GM19328 (cell line): ENCODE measurements at regions not wholly inside any gene's neighbourhood (a gene's known extent, or its start where the extent isn't known, plus 50 kb on each side); places are given as distances from the start of the nearest gene placed in this dataset.

Experiments used
- ATAC-seq: cut with Tn5 transposase; IDR thresholded peaks from one replicate; pipeline ENCODE4 v1.9.1; 2021; ENCODE audit warnings: mild to moderate bottlenecking, moderate library complexity; ENCODE audit not compliant: unreplicated experiment

GRCh38 chr2:226066391-226066790 is 666.9 kb downstream of the NYAP2 start:
- ATAC-seq: no peak

GRCh38 chr2:226064932-226065570 is 665.5 kb downstream of the NYAP2 start:
- ATAC-seq: no peak

GRCh38 chr2:226063704-226064440 is 664.4 kb downstream of the NYAP2 start:
- ATAC-seq: no peak

GRCh38 chr2:226059961-226060627 is 660.6 kb downstream of the NYAP2 start:
- ATAC-seq: no peak

GRCh38 chr2:226057914-226058313 is 658.4 kb downstream of the NYAP2 start:
- ATAC-seq: no peak

- ATAC-seq: no peak
These were observed 657.9 kb downstream of the NYAP2 start for GRCh38 chr2:226057365-226057764.

GRCh38 chr2:226052772-226053416 is 653.4 kb downstream of the NYAP2 start:
- ATAC-seq: no peak

GRCh38 chr2:226050822-226051221 is 651.3 kb downstream of the NYAP2 start:
- no peak for ATAC-seq

- no peak for ATAC-seq
These were observed 649.1 kb downstream of the NYAP2 start for GRCh38 chr2:226048611-226049010.

- no peak for ATAC-seq
These were observed 645.6 kb downstream of the NYAP2 start for GRCh38 chr2:226045080-226045479.

GRCh38 chr2:226040344-226040900 is 640.9 kb downstream of the NYAP2 start:
- ATAC-seq: no peak

GRCh38 chr2:226037526-226037925 is 638.0 kb downstream of the NYAP2 start:
- ATAC-seq: no peak

GRCh38 chr2:226031647-226032501 is 632.4 kb downstream of the NYAP2 start:
- ATAC-seq: no peak

GRCh38 chr2:226030788-226031646 is 631.5 kb downstream of the NYAP2 start:
- ATAC-seq: no peak

- no peak for ATAC-seq
These were observed 630.9 kb downstream of the NYAP2 start for GRCh38 chr2:226030369-226030768.

GRCh38 chr2:226023946-226024345 is 624.4 kb downstream of the NYAP2 start:
- ATAC-seq: no peak

GRCh38 chr2:226023383-226023782 is 623.9 kb downstream of the NYAP2 start:
- ATAC-seq: no peak

- ATAC-seq: no peak
These were observed 621.4 kb downstream of the NYAP2 start for GRCh38 chr2:226020956-226021355.

- ATAC-seq: no peak
These were observed 620.7 kb downstream of the NYAP2 start for GRCh38 chr2:226020176-226020575.
